GM12891 (cell line): ENCODE measurements at regions not wholly inside any gene's neighbourhood (a gene's known extent, or its start where the extent isn't known, plus 50 kb on each side); places are given as distances from the start of the nearest gene placed in this dataset.

ENCODE experiments used
- PAX5 ChIP-seq: IDR thresholded peaks from 2 replicates; pipeline ENCODE4 v1.6.1; 2011; ENCODE audit warnings: low read length, moderate library complexity, mild to moderate bottlenecking; ENCODE audit not compliant: insufficient read depth, severe bottlenecking
- POLR2A ChIP-seq: IDR thresholded peaks from 2 replicates; pipeline ENCODE4 v1.6.1; 2011; ENCODE audit warnings: low read depth, low read length, control low read depth
- POLR2AphosphoS5 ChIP-seq: IDR thresholded peaks from 2 replicates; pipeline ENCODE4 v1.6.1; 2011; ENCODE audit warnings: low read depth, low read length, control low read depth
- POU2F2 ChIP-seq: IDR thresholded peaks from 2 replicates; pipeline ENCODE4 v1.6.1; 2011; ENCODE audit warnings: low read depth, mild to moderate bottlenecking, control low read depth, low read length, moderate library complexity
- SPI1 ChIP-seq: IDR thresholded peaks from 2 replicates; pipeline ENCODE4 v1.6.1; 2011; ENCODE audit warnings: low read depth, low read length, control low read depth
- TAF1 ChIP-seq: IDR thresholded peaks from 2 replicates; pipeline ENCODE4 v1.6.1; 2011; ENCODE audit warnings: low read depth, low read length, control low read depth

DNA sequence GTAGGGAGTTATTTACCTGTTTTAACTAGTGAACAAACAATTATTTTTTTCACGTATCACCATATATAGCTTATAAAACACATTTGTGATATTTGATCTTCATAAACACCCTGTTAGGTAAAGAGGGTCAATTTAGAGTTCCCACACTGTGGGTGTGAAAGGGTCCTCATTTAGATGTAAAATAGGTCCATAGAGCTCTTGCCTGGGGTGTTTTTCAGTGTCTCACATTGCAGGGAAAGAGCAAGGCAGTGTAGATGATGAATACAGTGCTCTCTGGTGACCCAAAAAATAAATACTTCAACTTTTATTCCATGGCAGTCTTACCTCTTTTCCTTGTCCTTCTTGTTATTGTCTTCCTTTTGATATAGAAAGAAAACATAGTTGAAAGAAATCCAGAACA, 403.2 kb upstream of the SGCD start:
- no peak for TF ChIP-seq POLR2A
- no peak for TF ChIP-seq POLR2AphosphoS5
- TF ChIP-seq SPI1 = no peak
- no peak for TF ChIP-seq TAF1
- TF ChIP-seq PAX5 = no peak
- TF ChIP-seq POU2F2 = no peak
